PFSK-1 (cell line): ENCODE measurements at regions not wholly inside any gene's neighbourhood (a gene's known extent, or its start where the extent isn't known, plus 50 kb on each side); places are given as distances from the start of the nearest gene placed in this dataset.

ENCODE experiments used
- FOXP2 ChIP-seq: optimal IDR thresholded peaks from 2 replicates; pipeline ENCODE3; 2011; ENCODE audit warnings: borderline replicate concordance, control low read depth, inconsistent platforms; ENCODE audit not compliant: insufficient read depth; ENCODE audit errors: extremely low read length, extremely low read depth
- POLR2AphosphoS5 ChIP-seq: IDR thresholded peaks from 2 replicates; pipeline ENCODE4 v1.6.1; 2012; ENCODE audit warnings: low read depth, mild to moderate bottlenecking, control low read depth, low read length, moderate library complexity
- SIN3A ChIP-seq: IDR thresholded peaks from 2 replicates; pipeline ENCODE4 v1.6.1; 2012; ENCODE audit warnings: mild to moderate bottlenecking, low read length, moderate library complexity, borderline replicate concordance; ENCODE audit not compliant: insufficient read depth
- TAF1 ChIP-seq: IDR thresholded peaks from 2 replicates; pipeline ENCODE4 v1.6.1; 2012; ENCODE audit warnings: low read length, control low read depth, borderline replicate concordance; ENCODE audit not compliant: insufficient read depth
- TF ChIP-seq, protein P1 (sequence below), 2 experiments: IDR thresholded peaks; 2 replicates each; pipeline versions ENCODE4 v1.6.1 to v1.8.0; 2011 to 2012; ENCODE audit warnings: low read depth in 2 of 2, low read length in 2 of 2, control low read depth in 1 of 2, inconsistent platforms in 1 of 2, mild to moderate bottlenecking in 1 of 2, moderate library complexity in 1 of 2; ENCODE audit not compliant: insufficient read depth in 1 of 2

DNA sequence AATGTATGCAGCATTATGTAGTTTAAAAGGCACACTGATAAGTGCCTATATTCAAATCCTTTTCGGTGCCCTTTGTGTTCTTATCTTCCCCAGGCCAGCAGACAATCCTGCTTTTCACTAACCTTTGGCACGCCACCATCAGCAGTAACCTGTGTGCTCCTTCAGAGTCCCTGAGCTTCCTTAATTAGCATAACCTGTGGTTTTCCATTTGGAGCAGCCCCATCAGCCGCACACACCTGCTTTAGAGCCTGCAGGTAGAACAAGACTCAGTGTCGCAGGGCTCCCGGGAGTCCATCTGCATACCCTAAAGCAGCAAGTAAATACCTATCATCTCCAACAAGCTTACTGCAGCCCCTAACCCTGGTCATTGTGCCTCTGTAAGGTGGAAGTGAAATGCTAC, 755.1 kb downstream of the ROBO2 start:
- TF ChIP-seq SIN3A (no peak), POLR2AphosphoS5 (no peak), FOXP2 (no peak), TAF1 (no peak)
- TF ChIP-seq, protein P1, sequence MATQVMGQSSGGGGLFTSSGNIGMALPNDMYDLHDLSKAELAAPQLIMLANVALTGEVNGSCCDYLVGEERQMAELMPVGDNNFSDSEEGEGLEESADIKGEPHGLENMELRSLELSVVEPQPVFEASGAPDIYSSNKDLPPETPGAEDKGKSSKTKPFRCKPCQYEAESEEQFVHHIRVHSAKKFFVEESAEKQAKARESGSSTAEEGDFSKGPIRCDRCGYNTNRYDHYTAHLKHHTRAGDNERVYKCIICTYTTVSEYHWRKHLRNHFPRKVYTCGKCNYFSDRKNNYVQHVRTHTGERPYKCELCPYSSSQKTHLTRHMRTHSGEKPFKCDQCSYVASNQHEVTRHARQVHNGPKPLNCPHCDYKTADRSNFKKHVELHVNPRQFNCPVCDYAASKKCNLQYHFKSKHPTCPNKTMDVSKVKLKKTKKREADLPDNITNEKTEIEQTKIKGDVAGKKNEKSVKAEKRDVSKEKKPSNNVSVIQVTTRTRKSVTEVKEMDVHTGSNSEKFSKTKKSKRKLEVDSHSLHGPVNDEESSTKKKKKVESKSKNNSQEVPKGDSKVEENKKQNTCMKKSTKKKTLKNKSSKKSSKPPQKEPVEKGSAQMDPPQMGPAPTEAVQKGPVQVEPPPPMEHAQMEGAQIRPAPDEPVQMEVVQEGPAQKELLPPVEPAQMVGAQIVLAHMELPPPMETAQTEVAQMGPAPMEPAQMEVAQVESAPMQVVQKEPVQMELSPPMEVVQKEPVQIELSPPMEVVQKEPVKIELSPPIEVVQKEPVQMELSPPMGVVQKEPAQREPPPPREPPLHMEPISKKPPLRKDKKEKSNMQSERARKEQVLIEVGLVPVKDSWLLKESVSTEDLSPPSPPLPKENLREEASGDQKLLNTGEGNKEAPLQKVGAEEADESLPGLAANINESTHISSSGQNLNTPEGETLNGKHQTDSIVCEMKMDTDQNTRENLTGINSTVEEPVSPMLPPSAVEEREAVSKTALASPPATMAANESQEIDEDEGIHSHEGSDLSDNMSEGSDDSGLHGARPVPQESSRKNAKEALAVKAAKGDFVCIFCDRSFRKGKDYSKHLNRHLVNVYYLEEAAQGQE (IDR thresholded peaks at IDR 0.05; ENCODE audit: insufficient read depth in 1 of 2, low read depth in 2 of 2, low read length in 2 of 2) = no peak

GRCh38 chr3:77799278-77799677, 759.4 kb downstream of the ROBO2 start:
- TF ChIP-seq TAF1 = no peak
- TF ChIP-seq POLR2AphosphoS5 = no peak
- no peak for TF ChIP-seq SIN3A
- TF ChIP-seq, protein P1 (IDR thresholded peaks at IDR 0.05; ENCODE audit: insufficient read depth in 1 of 2, low read depth in 2 of 2, low read length in 2 of 2) = no peak
- no peak for TF ChIP-seq FOXP2

GRCh38 chr3:77800893-77801292, 761.0 kb downstream of the ROBO2 start:
- TF ChIP-seq TAF1 (no peak), POLR2AphosphoS5 (no peak), FOXP2 (no peak), SIN3A (no peak)
- TF ChIP-seq, protein P1 (IDR thresholded peaks at IDR 0.05; ENCODE audit: insufficient read depth in 1 of 2, low read depth in 2 of 2, low read length in 2 of 2) = no peak

GRCh38 chr3:77807312-77807711, 767.4 kb downstream of the ROBO2 start:
- TF ChIP-seq TAF1 (no peak), SIN3A (no peak), POLR2AphosphoS5 (no peak), FOXP2 (no peak)
- TF ChIP-seq, protein P1 (IDR thresholded peaks at IDR 0.05; ENCODE audit: insufficient read depth in 1 of 2, low read depth in 2 of 2, low read length in 2 of 2) = no peak

- TF ChIP-seq TAF1 (no peak), POLR2AphosphoS5 (no peak), FOXP2 (no peak), SIN3A (no peak)
- TF ChIP-seq, protein P1 (IDR thresholded peaks at IDR 0.05; ENCODE audit: insufficient read depth in 1 of 2, low read depth in 2 of 2, low read length in 2 of 2) = no peak
Measured at GRCh38 chr3:77814845-77815244, 774.9 kb downstream of the ROBO2 start.
